Testis (tissue), 2 donors: ENCODE measurements at regions not wholly inside any gene's neighbourhood (a gene's known extent, or its start where the extent isn't known, plus 50 kb on each side); places are given as distances from the start of the nearest gene placed in this dataset.

Experiments used
- POLR2A ChIP-seq: fragments of 450-650 bp; IDR thresholded peaks from one replicate; pipeline ENCODE4 v1.6.1; 2017; ENCODE audit warnings: antibody characterized with exemption, mild to moderate bottlenecking, moderate library complexity
- TF ChIP-seq, protein P1 (sequence below), 3 experiments: fragments of 450-650 bp in 2 of 3; fragments of 200-600 bp in 1 of 3; sonication (generic) in 1 of 3; IDR thresholded peaks; one replicate each; pipeline ENCODE4 v1.5.1; 2016 to 2019; ENCODE audit warnings: antibody characterized with exemption in 3 of 3, mild to moderate bottlenecking in 2 of 3, moderate library complexity in 1 of 3

DNA sequence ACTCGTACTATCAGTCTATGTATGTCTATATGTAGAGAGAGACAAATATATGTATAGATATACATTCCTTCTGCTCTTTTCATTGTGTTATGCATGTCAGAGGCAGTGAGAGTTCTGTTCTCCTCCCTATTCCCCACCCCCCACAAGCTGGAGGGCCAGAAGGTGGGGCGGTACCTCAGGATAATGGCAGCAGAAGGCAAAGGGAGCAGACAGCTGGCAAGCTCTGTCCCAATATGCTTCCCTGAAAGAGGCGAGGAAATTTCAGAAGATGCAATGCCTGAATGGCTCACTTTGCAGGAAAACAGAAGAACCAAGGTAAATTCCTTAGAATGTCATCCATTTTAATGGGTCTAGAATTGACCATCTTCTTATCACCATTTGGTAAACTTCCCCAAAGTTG is 114.4 kb downstream of the NAA11 start:
- TF ChIP-seq POLR2A, result no peak
- TF ChIP-seq, protein P1, sequence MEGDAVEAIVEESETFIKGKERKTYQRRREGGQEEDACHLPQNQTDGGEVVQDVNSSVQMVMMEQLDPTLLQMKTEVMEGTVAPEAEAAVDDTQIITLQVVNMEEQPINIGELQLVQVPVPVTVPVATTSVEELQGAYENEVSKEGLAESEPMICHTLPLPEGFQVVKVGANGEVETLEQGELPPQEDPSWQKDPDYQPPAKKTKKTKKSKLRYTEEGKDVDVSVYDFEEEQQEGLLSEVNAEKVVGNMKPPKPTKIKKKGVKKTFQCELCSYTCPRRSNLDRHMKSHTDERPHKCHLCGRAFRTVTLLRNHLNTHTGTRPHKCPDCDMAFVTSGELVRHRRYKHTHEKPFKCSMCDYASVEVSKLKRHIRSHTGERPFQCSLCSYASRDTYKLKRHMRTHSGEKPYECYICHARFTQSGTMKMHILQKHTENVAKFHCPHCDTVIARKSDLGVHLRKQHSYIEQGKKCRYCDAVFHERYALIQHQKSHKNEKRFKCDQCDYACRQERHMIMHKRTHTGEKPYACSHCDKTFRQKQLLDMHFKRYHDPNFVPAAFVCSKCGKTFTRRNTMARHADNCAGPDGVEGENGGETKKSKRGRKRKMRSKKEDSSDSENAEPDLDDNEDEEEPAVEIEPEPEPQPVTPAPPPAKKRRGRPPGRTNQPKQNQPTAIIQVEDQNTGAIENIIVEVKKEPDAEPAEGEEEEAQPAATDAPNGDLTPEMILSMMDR (IDR thresholded peaks at IDR 0.05), result no peak
